HEK293 (cell line): ENCODE measurements at regions not wholly inside any gene's neighbourhood (a gene's known extent, or its start where the extent isn't known, plus 50 kb on each side); places are given as distances from the start of the nearest gene placed in this dataset.

Experiments used
- WT1 ChIP-seq: fragments of 450-650 bp; formaldehyde crosslinking; IDR thresholded peaks from 2 replicates; pipeline ENCODE4 v1.5.1; 2016; ENCODE audit warnings: missing biosample characterization, missing genetic modification characterization
- YY2 ChIP-seq: fragments of 450-650 bp; formaldehyde crosslinking; IDR thresholded peaks from 2 replicates; pipeline ENCODE4 v1.5.1; 2016; ENCODE audit warnings: missing biosample characterization, missing genetic modification characterization
- ZBTB1 ChIP-seq: fragments of 450-650 bp; formaldehyde crosslinking; IDR thresholded peaks from 2 replicates; pipeline ENCODE4 v1.5.1; 2016; ENCODE audit warnings: missing biosample characterization, missing genetic modification characterization
- ZBTB8A ChIP-seq: fragments of 450-650 bp; formaldehyde crosslinking; IDR thresholded peaks from 2 replicates; pipeline ENCODE4 v1.5.1; 2016; ENCODE audit warnings: missing biosample characterization, missing genetic modification characterization
- ZNF433 ChIP-seq: fragments of 450-650 bp; formaldehyde crosslinking; IDR thresholded peaks from 2 replicates; pipeline ENCODE4 v1.5.1; 2016; ENCODE audit warnings: missing biosample characterization, missing genetic modification characterization, low read depth
- TF ChIP-seq, protein P1 (sequence below): sonication (generic); formaldehyde crosslinking; IDR thresholded peaks from 2 replicates; pipeline ENCODE4 v1.8.1; 2022; ENCODE audit warnings: mild to moderate bottlenecking, moderate library complexity, missing genetic modification reagents

DNA sequence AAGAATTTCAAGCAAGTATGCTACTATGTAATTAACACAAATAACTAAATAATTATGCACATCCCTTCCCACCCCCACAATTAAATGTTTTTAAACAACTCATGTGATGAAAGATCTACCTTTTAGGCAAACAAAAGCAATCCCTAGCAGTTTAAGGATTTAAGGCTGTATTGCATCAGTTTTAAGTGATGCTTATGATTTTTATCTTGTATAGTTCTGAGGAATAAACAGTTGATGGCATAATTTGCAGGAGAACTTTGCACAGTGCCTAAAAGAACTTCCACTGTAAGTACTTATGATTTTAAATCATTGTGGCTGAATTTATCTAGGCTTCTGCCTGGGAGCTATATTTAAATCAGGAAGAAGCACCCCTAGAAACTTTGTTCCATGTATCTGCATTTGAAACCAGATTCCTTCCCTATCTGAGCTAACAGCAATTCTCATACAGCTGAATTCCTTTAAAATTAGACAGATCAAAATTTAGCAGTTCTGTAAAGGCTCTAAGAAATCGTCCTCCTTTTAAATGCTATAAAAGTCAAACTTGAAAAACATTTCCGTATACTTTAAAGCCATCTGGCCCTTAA, 388.6 kb downstream of the BCAT1 start:
- TF ChIP-seq YY2 (tag by site-specific recombination) (no peak), ZBTB1 (no peak), WT1 (no peak), ZNF433 (tag by site-specific recombination) (no peak), ZBTB8A (tag by site-specific recombination) (no peak)
- TF ChIP-seq, protein P1, sequence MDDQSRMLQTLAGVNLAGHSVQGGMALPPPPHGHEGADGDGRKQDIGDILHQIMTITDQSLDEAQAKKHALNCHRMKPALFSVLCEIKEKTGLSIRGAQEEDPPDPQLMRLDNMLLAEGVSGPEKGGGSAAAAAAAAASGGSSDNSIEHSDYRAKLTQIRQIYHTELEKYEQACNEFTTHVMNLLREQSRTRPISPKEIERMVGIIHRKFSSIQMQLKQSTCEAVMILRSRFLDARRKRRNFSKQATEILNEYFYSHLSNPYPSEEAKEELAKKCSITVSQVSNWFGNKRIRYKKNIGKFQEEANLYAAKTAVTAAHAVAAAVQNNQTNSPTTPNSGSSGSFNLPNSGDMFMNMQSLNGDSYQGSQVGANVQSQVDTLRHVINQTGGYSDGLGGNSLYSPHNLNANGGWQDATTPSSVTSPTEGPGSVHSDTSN (CRISPR knock-in tag), result no peak
